DMS79 treated with DMSO at 0.1 percent for 48 hours (cell line): ENCODE measurements at regions not wholly inside any gene's neighbourhood (a gene's known extent, or its start where the extent isn't known, plus 50 kb on each side); places are given as distances from the start of the nearest gene placed in this dataset.

Source experiments
- DNase-seq: peaks from one replicate; lab custom pipeline; 2025; lab: John Stamatoyannopoulos, UW

- DNase-seq, result no peak
Measured at GRCh38 chr18:10312326-10313015, 142.0 kb upstream of the APCDD1 start.

- DNase-seq, result no peak
Measured at GRCh38 chr18:10313016-10313342, 141.5 kb upstream of the APCDD1 start.

GRCh38 chr18:10314066-10314465 is 140.4 kb upstream of the APCDD1 start:
- DNase-seq, result no peak

GRCh38 chr18:10315522-10315921 is 138.9 kb upstream of the APCDD1 start:
- no peak for DNase-seq

GRCh38 chr18:10316778-10317177 is 137.7 kb upstream of the APCDD1 start:
- DNase-seq, result no peak

GRCh38 chr18:10317864-10318690 is 136.4 kb upstream of the APCDD1 start:
- DNase-seq, result no peak

GRCh38 chr18:10318691-10318970 is 135.8 kb upstream of the APCDD1 start:
- no peak for DNase-seq

GRCh38 chr18:10319026-10319425 is 135.4 kb upstream of the APCDD1 start:
- no peak for DNase-seq

- DNase-seq, result no peak
Measured at GRCh38 chr18:10319914-10320600, 134.4 kb upstream of the APCDD1 start.

- DNase-seq, result no peak
Measured at GRCh38 chr18:10320791-10321190, 133.6 kb upstream of the APCDD1 start.

GRCh38 chr18:10321576-10321975 is 132.9 kb upstream of the APCDD1 start:
- DNase-seq, result no peak

GRCh38 chr18:10322004-10322403 is 132.4 kb upstream of the APCDD1 start:
- no peak for DNase-seq

GRCh38 chr18:10322435-10322834 is 132.0 kb upstream of the APCDD1 start:
- no peak for DNase-seq

GRCh38 chr18:10329101-10329500 is 125.3 kb upstream of the APCDD1 start:
- DNase-seq, result no peak

- DNase-seq, result no peak
Measured at GRCh38 chr18:10330428-10330827, 124.0 kb upstream of the APCDD1 start.

GRCh38 chr18:10332452-10332851 is 122.0 kb upstream of the APCDD1 start:
- DNase-seq, result no peak

- DNase-seq, result no peak
Measured at GRCh38 chr18:10336749-10337350, 117.6 kb upstream of the APCDD1 start.

GRCh38 chr18:10340821-10341220 is 113.6 kb upstream of the APCDD1 start:
- DNase-seq, result no peak

- DNase-seq, result no peak
Measured at GRCh38 chr18:10343778-10344177, 110.7 kb upstream of the APCDD1 start.

- DNase-seq, result no peak
Measured at GRCh38 chr18:10346749-10347415, 107.6 kb upstream of the APCDD1 start.

- DNase-seq, result no peak
Measured at GRCh38 chr18:10349561-10349960, 104.9 kb upstream of the APCDD1 start.

- DNase-seq, result no peak
Measured at GRCh38 chr18:10350661-10351060, 103.8 kb upstream of the APCDD1 start.
